ENCODE measurements at regions not wholly inside any gene's neighbourhood (a gene's known extent, or its start where the extent isn't known, plus 50 kb on each side); places are given as distances from the start of the nearest gene placed in this dataset.

GRCh38 chr18:34448662-34449061, 223.9 kb upstream of the NOL4 start:
- Histone ChIP-seq H4K20me1 (replicated peaks; ENCODE audit: control insufficient read depth, extremely low read depth, insufficient read depth, low read length) (no peaks in the 10 kb centered on the region), H2AFZ (ENCODE audit: low read depth, low read length) (no peak overlapping the region), H3K9me1 (replicated peaks; ENCODE audit: control insufficient read depth, extremely low read depth, insufficient read depth, low read length) (no peaks in the 10 kb centered on the region), H3K36me3 (ENCODE audit: control insufficient read depth in 2 of 2, extremely low read depth in 1 of 2, insufficient read depth in 2 of 2, low read length in 2 of 2) (no peaks in the 10 kb centered on the region), H3K9me3 (replicated peaks; ENCODE audit: control insufficient read depth, insufficient read depth, low read length) (no peaks in the 10 kb centered on the region), H3K27me3 (ENCODE audit: control insufficient read depth in 2 of 2, insufficient read depth in 2 of 2, low read length in 2 of 2) (peaks cover 3% of the 10 kb centered on the region in 2 experiments), H3K9ac (replicated peaks; ENCODE audit: extremely low read depth, insufficient read depth, low read length) (no peak overlapping the region), H3K79me2 (ENCODE audit: control insufficient read depth, insufficient read depth, low read length) (no peaks in the 10 kb centered on the region), H3K4me1 (ENCODE audit: control insufficient read depth, extremely low read depth, insufficient read depth, low read length) (no peaks in the 10 kb centered on the region), H3K4me3 (replicated peaks in 1 of 3; ENCODE audit: insufficient read depth in 1 of 3, low read depth in 1 of 3, low read length in 3 of 3) (no peak overlapping the region), H3K27ac (ENCODE audit: insufficient read depth, low read depth, low read length) (no peak overlapping the region), H3K4me2 (ENCODE audit: insufficient read depth, low read length) (no peak overlapping the region)
- FAIRE-seq (no peak), DNase-seq (ENCODE audit: low read depth, low spot score) (no peak)
- dilution Hi-C loops (cut with MboI; ENCODE audit: extremely low pct_ligation_motif_present, low sequenced_read_pairs) = no loop called here
- no TSS peak for BruUV-seq (replicated peaks)
- TF ChIP-seq POLR2A (IDR thresholded peaks at IDR 0.05; ENCODE audit: low read depth, low read length) (no peak), MAX (IDR thresholded peaks at IDR 0.05; ENCODE audit: insufficient read depth, insufficient read length) (no peak), JUN (IDR thresholded peaks at IDR 0.05; ENCODE audit: borderline replicate concordance, insufficient read depth, insufficient read length, low read depth) (no peak), CTCF (IDR thresholded peaks at IDR 0.05; ENCODE audit: extremely low read depth in 1 of 2, insufficient read depth in 1 of 2, low read depth in 1 of 2, low read length in 2 of 2) (no peak), FOS (IDR thresholded peaks at IDR 0.05; ENCODE audit: borderline replicate concordance, insufficient read depth, low read length) (no peak), EZH2 (IDR thresholded peaks at IDR 0.05; ENCODE audit: borderline replicate concordance, low read depth, low read length, severe bottlenecking) (no peak), POLR2AphosphoS5 (IDR thresholded peaks at IDR 0.05; ENCODE audit: insufficient read depth, low read depth, low read length) (no peak), MYC (IDR thresholded peaks at IDR 0.05; ENCODE audit: low read depth, low read length) (no peak), GATA2 (IDR thresholded peaks at IDR 0.05; ENCODE audit: insufficient read depth, insufficient read length, low read depth, low read length) (no peak)
- ChIA-PET POLR2A (no interaction called here), CTCF (interaction anchor here (1.2 kb wide), 1 partner anchor 339 kb away, joined by 3 read pairs; no protein-coding TSS in a partner anchor)
- intact Hi-C loops (cut with micrococcal nuclease) = no loop called here

All from endothelial cell of umbilical vein (primary cell).